ENCODE measurements at regions not wholly inside any gene's neighbourhood (a gene's known extent, or its start where the extent isn't known, plus 50 kb on each side); places are given as distances from the start of the nearest gene placed in this dataset.

DNA sequence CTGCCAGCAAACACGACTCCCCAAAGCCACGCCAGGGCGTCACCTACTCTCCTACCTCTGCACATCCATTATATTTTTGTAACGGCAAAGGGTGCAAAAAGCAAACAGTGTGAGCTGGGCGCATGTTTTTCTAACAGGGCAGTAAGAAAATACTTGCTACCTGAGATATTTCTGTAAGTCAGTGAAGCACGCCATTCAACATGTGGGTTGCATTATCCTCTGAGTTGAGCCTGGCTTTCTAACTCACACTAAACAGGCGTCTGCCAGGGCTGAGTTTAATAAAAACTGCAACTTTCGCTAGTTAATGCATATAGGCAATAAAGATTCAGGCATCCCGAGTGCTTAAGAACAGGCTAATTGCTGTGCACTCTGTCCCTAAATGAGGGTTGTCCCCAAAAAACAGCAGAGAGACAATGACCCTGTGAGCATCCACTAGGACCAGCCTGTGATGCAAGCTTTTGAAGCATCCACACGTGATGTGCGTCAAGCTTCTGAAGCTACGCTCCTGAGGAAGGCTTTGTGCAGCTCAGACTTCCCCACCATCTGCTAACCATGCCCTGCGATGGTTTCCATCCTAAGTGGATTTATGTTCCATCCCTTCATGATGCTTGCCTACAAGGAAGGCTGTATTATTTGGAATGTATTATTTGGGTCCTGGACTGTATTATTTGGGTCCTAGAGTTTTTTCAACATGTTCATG, 70.0 kb upstream of the SIM2 start:
- TF ChIP-seq, protein P1, sequence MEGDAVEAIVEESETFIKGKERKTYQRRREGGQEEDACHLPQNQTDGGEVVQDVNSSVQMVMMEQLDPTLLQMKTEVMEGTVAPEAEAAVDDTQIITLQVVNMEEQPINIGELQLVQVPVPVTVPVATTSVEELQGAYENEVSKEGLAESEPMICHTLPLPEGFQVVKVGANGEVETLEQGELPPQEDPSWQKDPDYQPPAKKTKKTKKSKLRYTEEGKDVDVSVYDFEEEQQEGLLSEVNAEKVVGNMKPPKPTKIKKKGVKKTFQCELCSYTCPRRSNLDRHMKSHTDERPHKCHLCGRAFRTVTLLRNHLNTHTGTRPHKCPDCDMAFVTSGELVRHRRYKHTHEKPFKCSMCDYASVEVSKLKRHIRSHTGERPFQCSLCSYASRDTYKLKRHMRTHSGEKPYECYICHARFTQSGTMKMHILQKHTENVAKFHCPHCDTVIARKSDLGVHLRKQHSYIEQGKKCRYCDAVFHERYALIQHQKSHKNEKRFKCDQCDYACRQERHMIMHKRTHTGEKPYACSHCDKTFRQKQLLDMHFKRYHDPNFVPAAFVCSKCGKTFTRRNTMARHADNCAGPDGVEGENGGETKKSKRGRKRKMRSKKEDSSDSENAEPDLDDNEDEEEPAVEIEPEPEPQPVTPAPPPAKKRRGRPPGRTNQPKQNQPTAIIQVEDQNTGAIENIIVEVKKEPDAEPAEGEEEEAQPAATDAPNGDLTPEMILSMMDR (IDR thresholded peaks at IDR 0.05; ENCODE audit: low read depth, low read length, poor library complexity, severe bottlenecking), result no peak
- TF ChIP-seq EZH2phosphoT487 (IDR thresholded peaks at IDR 0.05; ENCODE audit: borderline replicate concordance, low read length), result no peak
